G401 (cell line): ENCODE measurements at regions not wholly inside any gene's neighbourhood (a gene's known extent, or its start where the extent isn't known, plus 50 kb on each side); places are given as distances from the start of the nearest gene placed in this dataset.

Experiments used
- DNase-seq: peaks from one replicate; pipeline ENCODE4 v3.0.0-alpha.2; 2015; ENCODE audit warnings: low spot score
- in situ Hi-C: cut with HindIII; loops from 2 replicates; pipeline ENCODE4 v1.10.0; 2016; ENCODE audit warnings: low sequenced_read_pairs, mixed read lengths

GRCh38 chr5:68504306-68504705 lies 288.8 kb downstream of the PIK3R1 start:
- no peak for DNase-seq
- in situ Hi-C loops = no loop called here

GRCh38 chr5:68505917-68506860 lies 290.6 kb downstream of the PIK3R1 start:
- in situ Hi-C loops = no loop called here
- no peak for DNase-seq

- in situ Hi-C loops = no loop called here
- DNase-seq = no peak
Measured at GRCh38 chr5:68515514-68515913, 300.0 kb downstream of the PIK3R1 start.

GRCh38 chr5:68518286-68518685 lies 302.7 kb downstream of the PIK3R1 start:
- no peak for DNase-seq
- in situ Hi-C loops = no loop called here

- in situ Hi-C loops = no loop called here
- DNase-seq = no peak
Measured at GRCh38 chr5:68519143-68519542, 303.6 kb downstream of the PIK3R1 start.

- no peak for DNase-seq
- in situ Hi-C loops = no loop called here
Measured at GRCh38 chr5:68521776-68522175, 306.2 kb downstream of the PIK3R1 start.

GRCh38 chr5:68522863-68523262 lies 307.3 kb downstream of the PIK3R1 start:
- no peak for DNase-seq
- in situ Hi-C loops = no loop called here

- in situ Hi-C loops = no loop called here
Measured at GRCh38 chr5:68528821-68529273, 313.3 kb downstream of the PIK3R1 start.

GRCh38 chr5:68529581-68529980 lies 314.0 kb downstream of the PIK3R1 start:
- no peak for DNase-seq
- in situ Hi-C loops = no loop called here

More at GRCh38 chr5:68528821-68529273, 313.3 kb downstream of the PIK3R1 start:
- DNase-seq = no peak

- in situ Hi-C loops = no loop called here
- no peak for DNase-seq
Measured at GRCh38 chr5:68531970-68532369, 316.4 kb downstream of the PIK3R1 start.

GRCh38 chr5:68533051-68533450 lies 317.5 kb downstream of the PIK3R1 start:
- in situ Hi-C loops = no loop called here
- DNase-seq = no peak

GRCh38 chr5:68533571-68534084 lies 318.1 kb downstream of the PIK3R1 start:
- DNase-seq = peak; percentile 54
- in situ Hi-C loops = no loop called here

GRCh38 chr5:68534131-68534940 lies 318.8 kb downstream of the PIK3R1 start:
- in situ Hi-C loops = no loop called here
- DNase-seq = peak; percentile 74

GRCh38 chr5:68534956-68535520 lies 319.5 kb downstream of the PIK3R1 start:
- no peak for DNase-seq
- in situ Hi-C loops = no loop called here

GRCh38 chr5:68538814-68539420 lies 323.4 kb downstream of the PIK3R1 start:
- DNase-seq = no peak
- in situ Hi-C loops = no loop called here

GRCh38 chr5:68540798-68541590 lies 325.4 kb downstream of the PIK3R1 start:
- in situ Hi-C loops = no loop called here
- no peak for DNase-seq

- in situ Hi-C loops = no loop called here
- no peak for DNase-seq
Measured at GRCh38 chr5:68542207-68542606, 326.7 kb downstream of the PIK3R1 start.

- no peak for DNase-seq
- in situ Hi-C loops = no loop called here
Measured at GRCh38 chr5:68543212-68543611, 327.7 kb downstream of the PIK3R1 start.
